Parathyroid adenoma (tissue), 2 donors: ENCODE measurements at regions not wholly inside any gene's neighbourhood (a gene's known extent, or its start where the extent isn't known, plus 50 kb on each side); places are given as distances from the start of the nearest gene placed in this dataset.

Source experiments
- H2AFZ ChIP-seq: fragments of 300-600 bp; sonication (generic); one replicate; pipeline ENCODE4 v1.7.0; 2017; ENCODE audit warnings: antibody characterized with exemption, mild to moderate bottlenecking
- H3K27ac ChIP-seq: fragments of 300-600 bp; sonication (generic); one replicate; pipeline ENCODE4 v1.7.0; 2017
- H3K27me3 ChIP-seq: fragments of 300-600 bp; sonication (generic); one replicate; pipeline ENCODE4 v1.7.0; 2017; ENCODE audit warnings: low read length; ENCODE audit not compliant: control insufficient read depth, insufficient read depth
- H3K36me3 ChIP-seq: fragments of 300-600 bp; sonication (generic); one replicate; pipeline ENCODE4 v1.7.0; 2017; ENCODE audit warnings: low read length; ENCODE audit not compliant: control insufficient read depth, insufficient read depth
- H3K4me1 ChIP-seq: fragments of 300-600 bp; sonication (generic); one replicate; pipeline ENCODE4 v1.7.0; 2017; ENCODE audit warnings: control low read depth
- H3K4me2 ChIP-seq: fragments of 300-600 bp; sonication (generic); one replicate; pipeline ENCODE4 v1.7.0; 2017; ENCODE audit warnings: low read length
- H3K4me3 ChIP-seq: fragments of 300-600 bp; sonication (generic); one replicate; pipeline ENCODE4 v1.7.0; 2017; ENCODE audit warnings: low read depth, low read length
- H3K79me2 ChIP-seq: fragments of 300-600 bp; sonication (generic); one replicate; pipeline ENCODE4 v1.7.0; 2017; ENCODE audit warnings: control low read depth
- H3K9ac ChIP-seq: fragments of 300-600 bp; sonication (generic); one replicate; pipeline ENCODE4 v1.7.0; 2017; ENCODE audit warnings: mild to moderate bottlenecking
- H3K9me3 ChIP-seq: fragments of 300-600 bp; sonication (generic); one replicate; pipeline ENCODE4 v1.7.0; 2017; ENCODE audit warnings: low read length; ENCODE audit not compliant: control insufficient read depth
- CTCF ChIP-seq: fragments of 300-600 bp; sonication (generic); IDR thresholded peaks from one replicate; pipeline ENCODE4 v1.7.0; 2017; ENCODE audit warnings: antibody characterized with exemption, mild to moderate bottlenecking
- donor health status: primary hyperparathyroidism.

DNA sequence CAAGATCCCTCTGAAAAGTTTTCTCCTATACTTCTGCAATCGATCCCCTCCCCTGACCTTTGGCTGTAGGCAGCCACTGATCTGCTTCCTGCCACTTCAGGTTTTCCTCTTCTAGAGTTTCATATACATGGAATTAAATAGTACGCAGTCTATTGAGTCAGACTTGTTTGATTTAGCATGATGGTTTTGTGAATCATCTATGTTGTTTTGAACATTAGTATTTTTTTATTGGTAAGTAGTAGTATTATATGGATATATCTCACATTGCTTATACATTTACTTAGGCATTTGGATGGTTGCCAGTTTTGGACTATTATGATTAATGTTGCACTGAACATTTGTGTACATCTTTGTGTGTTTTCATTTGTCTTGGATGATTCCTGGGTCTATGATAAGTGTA, 518.0 kb downstream of the CD109 start:
- Histone ChIP-seq H2AFZ (no peak overlapping the region), H3K4me3 (no peak overlapping the region), H3K4me1 (no peaks in the 10 kb centered on the region), H3K79me2 (no peaks in the 10 kb centered on the region), H3K4me2 (no peak overlapping the region), H3K36me3 (no peaks in the 10 kb centered on the region), H3K9me3 (no peaks in the 10 kb centered on the region), H3K27me3 (no peaks in the 10 kb centered on the region), H3K9ac (no peak overlapping the region), H3K27ac (no peak overlapping the region)
- no peak for TF ChIP-seq CTCF

DNA sequence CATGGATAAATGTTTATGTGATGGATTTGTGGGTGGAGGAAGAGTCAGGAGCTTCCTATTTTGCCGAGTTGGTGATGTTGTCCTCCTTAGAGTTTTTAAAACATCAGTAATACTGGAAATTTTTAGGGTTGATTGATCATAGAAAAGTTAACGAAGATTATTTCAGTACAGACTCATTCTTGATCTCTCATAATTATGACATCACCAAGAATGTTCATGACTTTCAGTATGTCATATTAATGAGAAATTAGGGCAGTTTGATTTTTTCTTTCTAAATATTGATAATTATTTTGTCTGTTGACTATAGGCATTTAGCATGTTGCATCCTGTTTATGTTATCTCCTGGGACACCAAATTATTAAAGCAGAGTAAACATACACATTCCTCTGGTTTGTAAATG, 512.2 kb downstream of the CD109 start:
- Histone ChIP-seq H2AFZ (no peak overlapping the region), H3K9ac (no peak overlapping the region), H3K4me1 (no peaks in the 10 kb centered on the region), H3K27ac (no peak overlapping the region), H3K27me3 (no peaks in the 10 kb centered on the region), H3K9me3 (no peaks in the 10 kb centered on the region), H3K4me3 (no peak overlapping the region), H3K4me2 (no peak overlapping the region), H3K36me3 (no peaks in the 10 kb centered on the region), H3K79me2 (no peaks in the 10 kb centered on the region)
- no peak for TF ChIP-seq CTCF

- H3K4me2 ChIP-seq = no peak overlapping the region
- H3K4me1 ChIP-seq = no peaks in the 10 kb centered on the region
- no peak for TF ChIP-seq CTCF
- no peak overlapping the region for H3K27ac ChIP-seq
- H3K36me3 ChIP-seq = no peaks in the 10 kb centered on the region
- no peaks in the 10 kb centered on the region for H3K79me2 ChIP-seq
- H2AFZ ChIP-seq = no peak overlapping the region
- no peak overlapping the region for H3K4me3 ChIP-seq
- H3K9ac ChIP-seq = no peak overlapping the region
- H3K27me3 ChIP-seq = no peaks in the 10 kb centered on the region
- no peaks in the 10 kb centered on the region for H3K9me3 ChIP-seq
Observed at GRCh38 chr6:74199215-74199915, 503.4 kb downstream of the CD109 start.

- no peak for TF ChIP-seq CTCF
- Histone ChIP-seq H3K27me3 (no peaks in the 10 kb centered on the region), H3K36me3 (no peaks in the 10 kb centered on the region), H2AFZ (no peak overlapping the region), H3K9me3 (no peaks in the 10 kb centered on the region), H3K4me3 (no peak overlapping the region), H3K79me2 (no peaks in the 10 kb centered on the region), H3K9ac (no peak overlapping the region), H3K27ac (no peak overlapping the region), H3K4me1 (no peaks in the 10 kb centered on the region), H3K4me2 (no peak overlapping the region)
Observed at GRCh38 chr6:74197310-74197709, 501.3 kb downstream of the CD109 start.

- no peaks in the 10 kb centered on the region for H3K36me3 ChIP-seq
- H3K4me3 ChIP-seq = no peak overlapping the region
- no peaks in the 10 kb centered on the region for H3K27me3 ChIP-seq
- no peak overlapping the region for H3K9ac ChIP-seq
- H3K9me3 ChIP-seq = no peaks in the 10 kb centered on the region
- H2AFZ ChIP-seq = no peak overlapping the region
- no peak for TF ChIP-seq CTCF
- H3K79me2 ChIP-seq = no peaks in the 10 kb centered on the region
- H3K27ac ChIP-seq = no peak overlapping the region
- H3K4me1 ChIP-seq = no peaks in the 10 kb centered on the region
- no peak overlapping the region for H3K4me2 ChIP-seq
Observed at GRCh38 chr6:74187811-74188210, 491.8 kb downstream of the CD109 start.
